ENCODE measurements at regions not wholly inside any gene's neighbourhood (a gene's known extent, or its start where the extent isn't known, plus 50 kb on each side); places are given as distances from the start of the nearest gene placed in this dataset.
"Not testable (repeated sequence)": the region's sequence is repeated elsewhere in the genome, so short reads cannot be mapped to it uniquely, and the experiment has no call there.

DNA sequence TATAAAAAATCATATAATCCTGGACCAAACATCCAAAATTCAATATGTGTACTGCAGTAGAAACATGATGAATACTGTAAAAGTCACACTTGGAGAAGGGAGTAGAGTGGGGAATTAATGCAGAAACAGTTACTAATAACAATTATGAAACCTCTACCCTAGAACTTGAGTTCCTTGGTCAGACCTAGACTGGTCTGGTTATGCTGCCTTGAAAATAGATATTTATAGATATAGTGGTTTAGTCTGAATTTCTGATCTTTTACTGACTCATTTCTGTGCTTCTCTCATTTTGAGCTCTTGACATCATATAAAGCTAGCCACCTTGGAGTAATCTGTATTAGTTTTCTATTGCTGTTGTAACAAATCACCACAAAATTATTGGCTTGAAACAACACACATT, 808.7 kb upstream of the CDH10 start:
- no peak for DNase-seq (ENCODE audit: low read depth)

DNA sequence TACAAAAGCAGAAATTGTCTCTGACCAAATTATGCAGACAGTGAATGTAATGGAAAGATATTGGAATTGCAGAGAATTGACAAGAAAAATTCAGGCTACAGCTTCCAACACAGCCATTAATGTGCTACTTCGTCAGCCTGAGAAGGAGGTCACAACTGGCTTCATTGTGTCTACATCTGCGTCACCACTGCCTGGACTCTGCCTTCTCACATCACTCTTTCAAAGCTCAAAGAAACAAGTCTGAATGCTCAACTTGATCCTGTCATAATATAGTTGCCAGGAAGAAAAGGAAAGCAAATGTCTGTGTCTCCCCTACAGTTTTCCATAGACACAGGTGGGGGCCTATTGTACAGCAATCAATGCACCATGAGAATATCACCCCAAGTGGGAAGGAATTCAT, 806.5 kb upstream of the CDH10 start:
- no peak for DNase-seq (ENCODE audit: low read depth)

DNA sequence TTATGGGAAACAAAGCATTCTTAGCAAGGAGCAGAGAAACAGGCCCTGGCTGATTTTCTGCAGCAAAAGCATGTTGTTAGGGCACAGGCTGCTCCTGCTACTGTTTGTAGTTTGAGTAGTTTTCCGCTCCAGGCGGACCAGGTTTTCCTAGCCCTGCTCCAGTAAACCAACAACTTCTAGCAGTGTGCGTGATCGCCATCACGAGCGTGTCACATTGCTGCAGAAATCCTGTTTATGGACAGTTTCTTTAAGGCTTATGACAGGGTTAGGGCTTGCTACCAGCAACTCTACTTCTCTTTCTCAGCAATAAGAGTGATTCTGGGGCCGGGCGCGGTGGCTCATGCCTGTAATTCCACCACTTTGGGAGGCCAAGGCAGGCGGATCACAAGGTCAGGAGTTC, 803.9 kb upstream of the CDH10 start:
- no peak for DNase-seq (ENCODE audit: low read depth)

DNA sequence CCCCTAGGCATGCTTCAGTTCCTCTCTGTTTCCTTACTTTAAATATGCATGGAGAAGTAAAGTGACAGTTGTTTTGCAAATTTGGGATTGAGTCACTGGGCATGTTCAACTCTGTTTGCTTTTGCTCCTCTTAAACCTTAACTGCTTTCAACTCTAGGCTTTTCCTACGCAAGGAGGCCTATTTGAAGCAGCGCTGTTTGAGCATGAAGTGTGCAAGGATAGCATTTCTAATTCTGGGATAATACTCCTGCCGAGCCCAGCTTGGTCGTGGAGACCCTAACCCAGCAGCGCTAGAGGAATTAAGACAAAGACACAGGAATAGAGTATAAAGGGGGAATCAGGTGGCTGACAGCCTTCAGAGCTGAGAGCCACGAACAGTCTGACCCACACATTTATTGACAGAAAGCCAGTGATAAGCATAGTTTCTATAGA, 803.4 kb upstream of the CDH10 start:
- no peak for DNase-seq (ENCODE audit: low read depth)

DNA sequence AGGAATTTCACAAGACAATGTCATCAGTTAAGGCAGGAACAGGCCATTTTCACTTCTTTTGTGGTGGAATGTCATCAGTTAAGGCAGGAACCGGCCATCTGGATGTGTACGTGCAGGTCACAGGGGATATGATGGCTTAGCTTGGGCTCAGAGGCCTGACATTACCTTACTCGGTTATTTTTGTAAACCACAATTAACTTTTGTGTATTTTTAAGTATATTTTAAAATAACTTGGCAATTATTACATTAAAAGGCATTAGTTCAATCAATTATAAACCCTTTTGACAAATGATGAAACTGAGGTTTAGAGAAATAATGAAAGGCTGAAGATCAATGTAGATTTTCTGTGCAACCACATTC, 801.3 kb upstream of the CDH10 start:
- DNase-seq (ENCODE audit: low read depth) = not testable (repeated sequence)

DNA sequence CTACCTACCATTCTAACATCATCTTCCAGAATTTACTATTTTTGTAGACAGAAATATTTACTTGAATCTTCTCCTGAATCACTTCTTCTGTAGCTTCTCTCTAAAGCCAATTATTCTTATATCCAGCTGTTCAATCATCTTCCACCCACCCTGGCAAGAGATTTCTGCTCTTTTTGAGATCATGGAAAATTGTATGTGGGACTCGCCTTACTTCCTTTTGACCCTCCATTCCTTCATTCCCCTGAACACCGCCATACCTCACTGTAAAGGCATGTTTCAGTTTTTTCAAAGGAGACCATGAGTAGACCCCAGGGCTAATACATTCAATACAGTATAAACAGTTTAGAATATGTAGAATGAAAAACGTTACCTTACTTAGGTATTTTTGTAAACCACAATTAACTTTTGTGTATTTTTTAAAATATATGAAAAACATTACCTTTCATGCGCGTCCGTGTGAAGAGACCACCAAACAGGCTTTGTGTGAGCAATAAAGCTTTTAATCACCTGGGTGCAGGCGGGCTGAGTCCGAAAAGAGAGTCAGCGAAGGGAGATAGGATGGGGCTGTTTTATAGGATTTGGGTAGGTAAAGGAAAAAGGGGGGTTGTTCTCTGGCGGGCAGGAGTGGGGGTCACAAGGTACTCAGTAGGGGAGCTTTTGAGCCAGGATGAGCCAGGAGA, 800.7 kb upstream of the CDH10 start:
- not testable (repeated sequence) for DNase-seq (ENCODE audit: low read depth)

DNA sequence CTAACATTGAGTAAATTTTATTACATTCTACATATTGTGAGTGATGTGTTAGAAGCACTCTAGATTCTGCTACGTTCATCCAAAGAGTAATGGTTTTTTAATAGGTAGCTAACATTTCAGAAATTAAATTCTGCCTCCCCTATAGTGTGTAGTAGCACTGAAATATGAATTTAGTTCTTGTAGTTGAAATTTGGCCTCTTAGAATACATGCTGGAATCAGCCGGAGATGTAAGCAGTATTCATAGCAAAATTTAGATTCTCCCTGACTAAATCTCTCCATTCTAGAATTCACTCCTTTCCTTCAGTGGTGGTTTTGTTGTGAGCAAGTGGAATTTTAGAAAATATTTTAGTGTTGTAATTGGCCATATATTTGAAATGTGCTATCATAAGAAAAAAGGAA, 799.9 kb upstream of the CDH10 start:
- DNase-seq (ENCODE audit: low read depth) = no peak

DNA sequence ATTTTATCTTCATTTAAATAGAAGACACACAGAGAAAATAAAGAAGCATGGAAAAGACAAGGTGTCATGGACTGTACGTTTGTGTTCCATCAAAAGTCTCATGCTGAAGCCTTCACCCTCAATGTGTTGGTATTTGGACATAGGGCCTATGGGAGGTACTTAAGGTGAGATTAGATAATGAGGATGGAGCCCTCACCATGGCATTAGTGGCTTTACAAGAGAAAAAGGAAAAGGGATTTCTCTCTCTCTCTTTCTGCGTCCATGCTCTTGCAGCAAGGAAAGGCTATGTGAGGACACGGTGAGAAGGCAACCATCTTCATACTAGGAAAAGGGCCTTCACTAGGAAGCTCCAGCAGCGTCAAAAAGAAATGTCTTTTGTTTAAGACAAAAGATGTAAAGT, 797.0 kb upstream of the CDH10 start:
- DNase-seq (ENCODE audit: low read depth) = no peak

DNA sequence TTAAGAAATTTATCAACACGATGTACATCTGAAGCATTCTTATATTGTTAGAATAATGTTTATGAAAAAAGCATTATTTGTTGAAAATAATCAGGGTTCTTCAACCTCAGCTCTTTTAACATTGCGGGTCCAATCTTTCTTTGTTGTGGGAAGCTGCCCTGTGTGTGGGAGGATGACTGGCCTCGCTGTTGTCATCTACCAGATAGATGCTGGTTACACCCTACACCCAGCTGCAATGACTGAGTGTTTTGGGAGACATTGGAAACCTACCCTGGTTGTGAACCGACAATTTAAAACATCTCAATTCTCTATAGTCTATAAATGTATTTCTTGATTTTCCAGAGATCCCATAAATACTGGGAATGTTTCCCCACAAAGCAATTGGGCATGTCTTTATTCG, 794.2 kb upstream of the CDH10 start:
- no peak for DNase-seq (ENCODE audit: low read depth)

DNA sequence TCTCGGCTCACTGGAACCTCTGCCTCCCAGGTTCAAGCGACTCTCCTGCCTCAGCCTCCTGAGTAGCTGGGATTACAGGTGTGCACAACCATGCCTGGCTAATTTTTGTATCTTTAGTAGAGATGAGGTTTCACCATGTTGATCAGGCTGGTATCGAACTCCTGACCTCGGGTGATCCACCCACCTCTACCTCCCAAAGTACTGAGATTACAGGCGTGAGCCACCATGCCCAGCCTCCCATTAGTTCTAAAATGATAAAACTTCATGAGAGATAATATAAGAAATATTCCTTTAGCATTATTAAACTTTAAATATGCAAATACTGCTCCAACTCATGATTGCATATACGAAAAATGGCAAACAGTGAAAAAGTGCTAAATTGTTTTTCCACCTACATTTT, 793.6 kb upstream of the CDH10 start:
- not testable (repeated sequence) for DNase-seq (ENCODE audit: low read depth)

DNA sequence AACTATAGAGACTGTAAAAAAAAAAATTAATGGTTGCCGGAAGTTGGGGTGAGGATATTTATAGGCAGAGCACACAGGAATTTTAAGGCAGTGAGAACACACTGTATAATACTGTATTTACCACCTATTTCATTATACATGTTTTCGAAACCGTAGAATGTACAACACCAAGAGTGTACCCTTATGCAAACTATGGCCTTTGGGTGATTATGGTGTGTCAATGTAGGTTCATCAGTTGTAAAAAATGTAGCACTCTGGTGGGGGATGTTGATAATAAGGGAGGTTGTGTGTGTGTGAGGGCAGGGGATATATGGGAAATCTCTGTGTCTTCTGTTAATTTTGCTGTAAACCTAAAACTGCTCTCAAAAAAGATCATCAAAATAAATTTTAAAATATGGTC, 791.7 kb upstream of the CDH10 start:
- DNase-seq (ENCODE audit: low read depth) = no peak

DNA sequence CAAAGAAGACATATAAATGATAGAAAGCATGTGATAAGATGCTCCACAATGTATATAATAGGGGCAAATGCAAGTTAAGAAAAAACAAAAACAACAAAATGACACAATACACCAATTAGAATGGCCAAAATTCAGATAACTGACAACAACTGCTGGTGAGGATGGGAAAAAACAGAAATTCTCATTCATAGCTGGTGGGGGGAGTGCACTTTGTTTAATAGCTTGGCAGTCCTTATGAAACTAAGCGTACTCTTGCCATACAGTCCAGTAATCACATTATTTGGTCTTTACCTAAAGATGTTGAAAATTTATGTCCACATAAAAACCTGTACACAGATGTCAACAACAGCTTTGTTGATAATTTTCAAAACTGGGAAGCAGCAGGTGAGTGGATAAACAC, 791.1 kb upstream of the CDH10 start:
- no peak for DNase-seq (ENCODE audit: low read depth)

DNA sequence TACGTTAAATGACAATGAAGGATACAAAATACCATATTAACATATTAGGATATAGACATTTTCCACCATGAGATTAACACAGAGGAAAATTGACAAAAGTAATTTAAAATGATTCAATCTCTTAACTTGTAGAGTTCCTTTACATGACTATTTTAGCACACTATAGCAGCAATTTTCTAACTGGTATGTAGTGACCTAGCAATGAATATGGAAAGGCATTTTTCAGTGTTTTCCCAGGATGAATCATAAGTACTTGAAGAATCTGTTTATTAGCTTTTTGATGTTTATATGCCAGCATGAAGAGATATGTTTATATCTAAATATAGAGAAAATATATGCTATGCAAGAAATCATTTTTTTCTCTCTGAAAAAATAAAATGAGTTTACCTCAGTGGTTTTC, 782.5 kb upstream of the CDH10 start:
- no peak for DNase-seq (ENCODE audit: low read depth)

DNA sequence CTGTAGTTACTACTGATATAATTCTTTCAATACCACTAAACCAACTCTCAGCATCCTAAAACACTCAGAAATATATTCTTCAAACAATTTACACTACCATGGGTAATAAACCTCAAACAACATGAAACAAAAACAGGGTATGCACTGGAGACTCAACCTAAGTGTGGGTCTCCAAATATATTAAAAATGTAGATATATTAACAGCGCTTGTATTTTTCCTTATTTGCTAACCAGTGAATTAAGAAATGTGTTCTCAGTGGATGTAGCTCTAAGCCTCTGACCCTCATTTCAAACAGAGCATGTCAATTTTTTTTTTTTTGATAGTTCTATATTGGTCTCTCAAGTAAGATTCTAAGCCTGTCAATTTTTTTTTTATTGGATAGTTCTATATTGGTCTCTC, 778.5 kb upstream of the CDH10 start:
- DNase-seq (ENCODE audit: low read depth) = no peak

DNA sequence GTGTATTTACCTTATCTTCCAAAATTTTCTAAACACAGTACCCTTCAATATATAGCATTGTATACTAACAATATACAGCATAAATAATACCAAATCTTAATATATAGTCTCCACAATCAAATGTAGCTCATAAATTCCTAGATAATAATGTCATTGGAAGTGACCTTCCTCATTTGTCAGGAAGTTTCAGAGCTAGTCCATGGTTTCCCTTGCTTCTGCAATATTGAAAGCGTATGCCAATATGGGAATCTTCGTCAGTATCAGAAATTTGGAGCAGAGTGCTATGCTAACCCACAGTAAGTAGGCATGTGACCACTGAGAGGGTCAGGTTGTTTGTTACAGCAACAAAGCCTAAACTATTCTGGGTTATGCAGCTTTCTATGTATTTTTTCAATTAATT, 774.9 kb upstream of the CDH10 start:
- no peak for DNase-seq (ENCODE audit: low read depth)

DNA sequence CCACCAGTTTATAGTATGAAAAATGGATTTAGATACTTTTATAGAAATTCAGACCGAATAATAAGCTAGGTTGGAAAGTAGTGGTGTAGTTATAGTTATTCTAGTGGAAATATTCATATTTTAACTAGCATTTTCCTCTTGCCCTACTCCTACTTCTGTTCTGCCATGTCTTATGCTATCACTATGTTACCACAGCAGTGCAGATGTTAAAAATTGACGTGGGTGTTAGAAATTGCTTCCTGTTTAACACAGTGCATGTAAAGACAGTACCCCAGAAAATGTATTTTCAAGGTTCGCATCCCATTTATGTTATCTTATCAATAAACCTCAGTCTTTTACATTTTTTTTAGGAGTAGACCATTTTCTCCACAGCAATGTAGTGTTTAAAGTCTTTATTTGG, 774.2 kb upstream of the CDH10 start:
- no peak for DNase-seq (ENCODE audit: low read depth)

DNA sequence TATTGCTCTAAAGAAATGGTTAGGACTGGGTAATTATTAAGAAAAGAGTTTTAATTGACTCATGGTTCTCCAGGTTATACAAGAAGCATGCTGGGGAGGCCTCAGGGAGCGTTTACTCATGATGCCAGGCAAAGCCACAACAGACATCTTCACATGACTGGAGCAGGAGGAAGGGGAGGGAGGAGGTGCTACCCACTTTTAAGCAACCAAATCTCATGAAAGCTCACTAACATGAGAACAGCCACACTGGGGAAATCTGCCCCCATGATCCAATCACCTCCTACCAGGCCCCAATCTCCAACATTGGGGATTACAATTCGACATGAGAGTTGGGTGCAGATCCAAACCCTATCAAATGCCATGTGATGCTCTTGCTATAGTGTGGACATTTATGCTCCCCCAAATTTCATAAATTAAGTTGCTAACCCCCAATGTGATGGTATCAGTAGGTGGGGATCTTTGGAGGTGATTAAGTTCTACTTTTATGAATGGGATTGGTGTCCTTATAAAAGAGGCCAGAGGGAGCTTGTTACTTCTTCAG, 773.6 kb upstream of the CDH10 start:
- DNase-seq (ENCODE audit: low read depth) = no peak

DNA sequence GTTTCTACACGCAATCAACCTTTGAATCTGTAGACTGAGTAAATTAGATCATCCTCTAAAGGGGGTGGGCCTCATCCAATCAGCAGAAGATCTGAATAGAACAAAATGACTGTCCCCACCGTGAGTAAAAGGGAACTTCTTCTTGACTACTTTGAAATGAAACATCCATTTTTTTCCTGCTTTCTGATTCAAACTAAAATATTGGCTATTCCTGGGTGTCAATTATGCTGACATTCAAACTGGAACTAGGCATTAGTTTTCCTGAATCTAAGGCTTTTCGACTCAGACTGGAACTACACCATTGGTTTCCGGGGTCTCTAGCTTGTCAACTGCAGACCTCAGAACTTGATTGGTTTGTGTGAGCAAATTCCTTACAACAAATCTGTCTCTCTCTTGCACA, 772.2 kb upstream of the CDH10 start:
- no peak for DNase-seq (ENCODE audit: low read depth)

DNA sequence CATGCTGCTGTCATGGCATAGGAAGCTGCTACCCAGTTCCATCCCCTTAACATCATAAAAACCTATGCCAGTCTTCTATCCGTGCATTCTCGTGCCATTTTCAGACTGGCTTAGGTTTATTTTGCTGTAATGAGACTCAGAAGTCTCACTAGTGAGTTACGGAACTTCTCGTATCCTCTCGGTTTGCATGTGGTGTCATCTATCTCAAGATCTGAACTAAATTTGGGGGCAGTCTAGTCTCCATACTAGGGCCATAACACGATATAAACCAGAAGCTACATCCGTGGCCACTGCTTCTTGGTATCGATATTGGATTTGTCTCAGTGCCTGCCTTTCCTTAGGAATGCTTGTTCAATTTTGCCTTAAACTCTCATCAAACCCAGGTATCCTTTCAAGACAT, 771.2 kb upstream of the CDH10 start:
- DNase-seq (ENCODE audit: low read depth) = no peak

DNA sequence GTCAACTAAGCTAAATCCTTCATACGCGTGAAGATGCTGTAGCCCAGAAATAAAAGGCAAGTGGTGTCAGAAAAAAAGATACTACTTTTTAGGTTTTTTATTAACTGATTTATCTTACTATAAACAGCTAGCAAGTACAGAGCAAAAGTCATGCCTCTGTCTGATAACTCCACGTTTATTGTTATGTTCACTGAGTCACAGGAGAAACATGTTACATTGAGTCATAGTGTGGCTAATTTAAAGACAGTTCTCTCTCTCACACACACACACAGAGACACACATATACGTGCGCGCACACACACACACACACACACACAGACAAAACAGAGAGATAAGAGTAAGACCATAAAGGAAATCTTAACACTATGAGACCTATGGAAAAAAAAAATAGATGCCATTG, 770.0 kb upstream of the CDH10 start:
- no peak for DNase-seq (ENCODE audit: low read depth)

DNA sequence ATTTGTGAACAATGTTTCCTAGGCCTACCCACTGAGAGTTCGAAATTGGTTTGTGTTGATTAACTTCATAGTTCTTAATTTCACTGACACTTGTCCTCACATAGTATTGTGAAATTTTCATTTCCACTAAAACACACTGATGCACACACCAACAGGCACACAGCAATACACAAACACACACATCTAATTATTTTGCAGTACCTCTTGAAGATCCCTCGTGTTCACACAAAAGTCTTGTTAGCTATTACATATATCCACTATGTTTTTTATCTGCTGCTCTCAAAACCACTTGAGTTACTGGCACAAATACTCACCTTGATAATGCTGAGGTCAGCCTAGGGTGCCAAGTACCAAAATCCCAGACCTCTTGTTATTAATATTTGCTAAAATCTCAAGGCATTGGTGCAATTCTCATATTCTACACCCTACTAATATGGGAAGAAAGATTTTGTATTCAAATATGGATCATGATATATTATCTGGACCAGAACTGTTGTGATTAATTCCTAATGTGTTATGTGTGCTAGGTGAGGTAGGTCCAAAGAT, 767.4 kb upstream of the CDH10 start:
- DNase-seq (ENCODE audit: low read depth) = no peak

DNA sequence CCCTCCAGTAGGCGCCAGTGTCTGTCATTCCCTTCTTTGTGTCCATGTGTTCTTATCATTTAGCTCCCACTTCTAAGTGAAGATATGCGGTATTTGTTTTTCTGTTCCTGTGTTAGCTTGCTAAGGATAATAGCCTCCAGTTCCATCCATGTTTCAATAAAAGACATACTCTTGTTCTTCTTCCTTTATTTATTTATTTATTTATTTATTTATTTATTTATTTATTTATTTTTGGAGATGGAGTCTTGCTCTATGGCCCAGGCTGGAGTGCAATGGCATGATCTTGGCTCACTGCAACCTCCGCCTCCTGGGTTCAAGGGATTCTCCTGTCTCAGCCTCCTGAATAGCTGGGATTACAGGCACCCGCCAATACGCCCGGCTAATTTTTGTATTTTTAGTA, 762.6 kb upstream of the CDH10 start:
- DNase-seq (ENCODE audit: low read depth) = not testable (repeated sequence)

DNA sequence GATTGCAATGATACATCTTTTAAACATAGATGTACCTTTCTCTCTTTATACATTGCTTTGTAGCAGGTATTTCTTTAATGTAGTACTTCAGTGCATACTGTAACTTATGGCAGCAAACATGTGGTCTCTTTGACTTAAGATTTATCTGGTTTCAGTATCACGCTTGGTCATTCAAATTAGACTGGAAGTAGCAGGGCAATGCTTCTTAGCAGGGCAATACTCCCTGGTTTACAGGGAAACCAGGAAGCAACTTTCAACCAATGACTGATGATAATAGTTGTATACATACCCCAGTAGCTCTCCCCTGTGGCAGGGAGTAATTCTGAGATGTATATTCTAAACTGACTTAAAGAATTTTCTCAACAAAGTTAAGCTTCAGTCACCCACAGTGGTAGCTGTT, 761.1 kb upstream of the CDH10 start:
- no peak for DNase-seq (ENCODE audit: low read depth)

DNA sequence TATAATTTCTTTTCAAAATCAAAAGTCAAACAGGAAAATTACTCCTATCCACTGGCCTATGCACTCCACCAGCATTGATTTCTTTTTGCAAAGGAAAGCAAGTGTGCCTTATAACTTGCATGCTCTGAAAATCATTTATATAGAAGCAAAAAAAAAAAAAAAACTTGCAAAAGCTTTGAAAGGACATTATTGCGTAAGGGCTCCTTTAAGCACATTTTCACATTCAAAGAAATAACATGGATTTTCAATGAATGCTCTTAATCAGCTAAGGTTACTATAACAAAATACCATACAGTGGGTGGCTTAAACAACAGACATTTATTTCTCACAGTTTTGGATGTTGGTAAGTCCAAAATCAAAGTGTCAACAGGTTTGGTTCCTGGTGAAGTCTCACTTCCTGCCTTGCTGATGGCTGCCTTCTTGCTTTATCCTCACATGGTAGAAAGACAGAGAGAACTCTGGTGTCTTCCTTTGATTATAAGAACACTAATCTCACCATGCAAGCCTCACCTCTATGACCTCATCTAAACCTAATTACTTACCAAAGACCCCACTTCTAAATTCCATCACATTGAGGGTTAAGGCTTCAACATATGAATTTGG, 755.2 kb upstream of the CDH10 start:
- no peak for DNase-seq (ENCODE audit: low read depth)
